GM21737 (cell line): ENCODE measurements at regions not wholly inside any gene's neighbourhood (a gene's known extent, or its start where the extent isn't known, plus 50 kb on each side); places are given as distances from the start of the nearest gene placed in this dataset.

Experiments
- ATAC-seq: cut with Tn5 transposase; IDR thresholded peaks from one replicate; pipeline ENCODE4 v1.9.1; 2021; ENCODE audit warnings: mild to moderate bottlenecking, moderate library complexity; ENCODE audit not compliant: unreplicated experiment

- ATAC-seq, result no peak
These were observed 771.3 kb downstream of the FAT4 start for GRCh38 chr4:126086041-126086440.

DNA sequence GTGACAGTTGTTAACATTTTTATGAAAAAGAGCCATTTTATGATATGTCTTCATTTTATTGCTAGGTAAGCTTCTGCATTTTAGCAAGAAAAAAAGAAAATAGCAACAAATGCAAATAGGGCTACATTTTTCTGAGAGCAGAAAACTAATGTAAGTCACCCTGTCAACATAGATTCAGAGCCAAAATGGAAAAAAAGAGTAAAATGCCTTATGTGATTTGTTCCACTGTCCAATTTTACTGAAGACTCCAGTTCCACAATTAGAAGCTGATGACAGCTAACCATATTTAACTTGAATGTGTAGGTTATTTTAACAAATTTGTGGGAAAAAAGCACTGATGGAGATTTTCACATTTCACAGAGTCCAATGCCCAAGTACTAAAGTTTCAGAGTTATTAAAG, 772.3 kb downstream of the FAT4 start:
- ATAC-seq, result no peak

DNA sequence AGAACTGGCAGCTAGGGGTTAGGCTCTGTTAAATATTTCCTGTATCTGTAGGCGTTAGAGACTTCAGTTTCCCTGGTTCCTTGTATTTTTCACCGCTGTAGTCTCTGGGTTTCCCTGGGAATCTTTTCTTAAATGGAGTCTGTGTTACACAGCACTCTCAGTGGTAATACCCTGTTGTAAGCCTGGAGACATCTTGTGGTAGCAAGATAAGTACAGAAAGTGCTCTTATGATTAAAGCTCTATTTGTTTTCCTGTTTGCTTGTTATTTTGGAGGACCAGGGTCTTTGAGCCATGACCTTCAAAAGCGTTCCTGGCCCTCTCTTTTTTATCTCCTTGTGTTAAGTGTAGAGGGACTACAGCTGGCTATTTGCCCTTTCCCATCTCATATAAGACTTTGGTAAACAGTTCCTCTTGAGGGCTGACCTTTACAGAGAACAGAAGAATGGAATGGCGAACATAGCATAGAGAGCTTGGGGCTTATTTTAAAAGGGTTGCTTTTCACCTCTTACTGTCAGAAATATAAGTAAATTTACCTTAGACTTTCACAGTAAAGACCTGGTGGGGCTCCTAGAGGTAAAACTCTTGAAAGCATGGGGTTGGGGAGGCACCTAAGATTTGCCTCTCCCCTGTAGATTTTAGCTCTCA, 782.5 kb downstream of the FAT4 start:
- no peak for ATAC-seq

DNA sequence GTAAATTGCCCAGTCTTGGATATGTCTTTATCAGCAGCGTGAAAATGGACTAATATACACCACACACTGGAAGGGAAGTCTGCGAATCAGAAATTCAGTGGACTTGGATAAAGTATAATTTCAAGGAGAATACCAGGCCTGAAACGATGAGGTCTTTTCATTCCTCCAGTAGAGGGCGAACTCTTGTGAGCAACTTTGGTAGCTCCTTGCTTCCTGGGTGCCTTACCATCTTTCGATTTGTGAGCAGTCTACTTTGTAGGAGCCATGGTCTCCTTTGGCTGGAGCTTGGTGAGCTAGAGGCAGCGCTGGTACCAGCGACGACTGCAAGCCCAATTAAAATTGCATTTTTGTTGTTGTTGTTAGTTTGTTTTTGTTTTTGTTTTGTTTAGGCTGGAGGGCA, 791.9 kb downstream of the FAT4 start:
- no peak for ATAC-seq

DNA sequence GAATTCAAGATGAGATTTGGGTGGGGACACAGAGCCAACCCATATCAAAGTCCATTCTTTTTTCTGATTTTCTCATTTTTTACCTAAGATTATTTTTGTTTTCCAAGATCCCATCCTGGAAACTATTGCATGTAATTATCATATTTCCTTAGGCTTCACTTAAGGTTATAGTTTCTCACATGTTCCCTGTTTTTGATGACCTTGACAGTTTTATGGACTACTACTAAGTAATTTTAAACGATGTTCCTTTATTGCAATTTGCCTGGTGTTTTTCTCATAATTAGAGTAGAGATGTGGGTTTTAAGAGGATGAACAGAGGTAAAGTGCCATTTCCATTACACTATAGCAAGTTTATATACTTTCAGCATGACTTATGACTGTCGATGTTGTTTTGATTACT, 795.1 kb downstream of the FAT4 start:
- no peak for ATAC-seq

- no peak for ATAC-seq
These were observed 798.3 kb downstream of the FAT4 start for GRCh38 chr4:126113058-126113457.

GRCh38 chr4:126123611-126124325, 809.0 kb downstream of the FAT4 start:
- ATAC-seq, result no peak

DNA sequence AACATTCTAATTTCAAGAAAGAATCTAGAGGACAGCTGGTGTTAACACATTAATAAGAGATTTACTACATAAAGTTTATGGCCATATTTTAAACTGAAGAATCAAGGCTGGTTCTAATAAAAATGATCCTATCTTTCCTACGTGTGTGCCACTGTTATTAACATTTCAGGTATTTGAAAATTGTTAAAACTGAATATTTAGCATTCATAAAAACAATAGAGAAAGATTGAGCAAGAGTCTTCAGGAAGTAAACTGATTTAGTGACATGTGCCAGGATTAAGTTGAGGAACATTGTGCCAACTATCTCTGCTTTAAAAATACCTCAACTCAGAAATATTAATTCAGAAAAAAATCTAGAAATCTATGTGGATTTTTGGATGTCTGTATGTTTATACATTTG, 810.1 kb downstream of the FAT4 start:
- ATAC-seq, result no peak

DNA sequence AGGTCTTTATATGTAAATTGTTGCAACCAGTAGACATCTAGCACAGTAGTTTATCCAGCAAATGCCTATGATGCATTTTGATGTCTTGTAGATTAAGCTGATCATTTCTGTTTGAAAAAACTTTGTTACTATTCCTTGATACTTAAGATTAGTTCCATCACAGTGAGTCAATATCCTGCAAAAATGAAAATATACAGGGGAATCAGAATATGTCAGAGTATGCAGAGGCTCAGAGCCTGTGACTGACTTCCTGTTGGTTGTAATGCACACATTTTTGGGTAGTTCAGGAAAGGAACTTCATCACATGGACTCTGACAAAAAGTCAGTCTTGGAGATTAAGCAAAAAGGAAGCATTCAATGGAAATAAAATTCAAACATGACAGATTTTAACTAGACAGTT, 815.5 kb downstream of the FAT4 start:
- no peak for ATAC-seq

DNA sequence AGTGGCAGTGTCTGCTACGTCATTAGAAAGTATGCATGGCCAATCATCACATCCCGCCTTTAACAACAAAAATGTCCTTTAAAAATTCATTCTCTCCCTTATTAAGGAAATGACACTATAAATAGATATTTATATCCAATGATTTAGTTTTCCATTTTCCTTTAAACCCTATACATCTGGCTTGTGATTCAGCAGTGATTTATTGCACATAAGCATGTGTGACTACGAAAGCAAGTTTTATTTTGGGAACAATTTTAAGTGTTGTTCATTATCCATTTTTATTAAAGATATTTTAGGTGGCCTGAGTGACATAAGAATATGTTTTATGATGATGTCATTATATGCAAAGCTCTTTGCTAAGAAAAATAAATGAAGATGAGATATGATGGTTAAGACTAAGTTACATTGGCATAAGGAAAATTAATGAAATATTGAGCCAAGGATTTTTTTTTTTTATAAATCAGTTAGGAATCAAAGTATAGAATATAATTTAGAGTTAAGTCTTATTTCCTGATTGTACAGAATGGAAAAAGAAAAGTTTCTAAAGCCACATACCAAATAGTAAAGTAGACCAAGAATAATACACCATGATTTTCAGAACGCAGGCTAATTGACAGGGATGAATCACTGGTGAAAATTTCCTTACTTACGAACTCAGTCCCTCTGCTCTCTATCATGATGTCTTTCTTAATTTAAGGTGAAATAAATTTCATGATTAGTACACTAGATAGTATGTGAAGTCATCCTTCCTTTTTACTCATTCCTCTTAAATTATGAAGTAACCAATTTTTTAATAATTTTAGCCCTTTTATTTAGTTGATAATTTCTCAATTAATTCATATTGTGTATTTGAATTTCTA, 822.4 kb downstream of the FAT4 start:
- no peak for ATAC-seq

DNA sequence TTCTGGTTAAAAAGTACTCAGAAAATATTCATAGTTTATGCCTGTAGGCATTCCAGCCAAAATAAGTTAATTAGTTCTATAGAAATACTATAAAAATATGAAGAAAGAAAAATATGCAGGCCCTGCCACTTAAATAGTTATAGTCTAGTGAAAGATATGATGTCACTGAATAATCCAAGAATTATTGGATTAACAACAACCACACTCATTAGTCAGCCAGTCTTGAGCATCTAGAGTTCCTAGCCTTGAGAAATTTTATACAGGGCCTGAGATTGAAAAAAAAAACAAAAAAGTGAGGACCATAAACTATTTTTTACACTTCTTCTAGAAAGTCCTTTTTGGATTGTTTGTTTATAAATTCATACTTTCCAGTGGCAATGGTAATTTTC, 823.0 kb downstream of the FAT4 start:
- no peak for ATAC-seq

DNA sequence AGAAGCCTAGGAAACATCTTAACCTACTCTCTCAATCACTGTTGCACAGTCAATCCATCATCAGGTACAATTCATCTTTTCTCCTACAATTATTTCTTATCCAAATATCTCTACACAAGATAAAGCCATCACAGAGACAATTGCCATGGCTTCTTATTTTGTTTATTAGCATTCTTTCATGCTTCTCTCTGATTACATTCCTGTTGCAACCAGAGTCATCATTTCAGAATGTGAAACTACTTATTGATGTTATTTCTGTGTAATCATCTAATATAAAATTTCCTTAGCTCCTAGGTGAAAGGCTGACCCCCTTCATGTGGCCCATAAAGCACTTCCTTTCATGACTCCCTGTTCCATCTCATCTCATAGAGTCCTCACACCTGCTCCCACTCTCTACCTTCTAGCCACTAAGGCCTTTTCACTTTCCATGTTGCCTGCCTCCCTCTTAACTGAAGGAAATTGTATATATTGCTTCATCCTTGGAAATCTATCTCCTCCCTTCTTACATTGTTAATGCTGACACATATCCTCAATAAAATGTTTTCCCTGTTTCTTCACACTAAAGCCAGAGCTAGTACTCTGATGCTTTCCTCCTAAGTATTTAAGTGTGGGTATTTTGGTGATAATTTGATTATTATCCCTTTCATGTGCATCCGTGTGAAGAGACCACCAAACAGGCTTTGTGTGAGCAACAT, 829.9 kb downstream of the FAT4 start:
- ATAC-seq, result no peak

DNA sequence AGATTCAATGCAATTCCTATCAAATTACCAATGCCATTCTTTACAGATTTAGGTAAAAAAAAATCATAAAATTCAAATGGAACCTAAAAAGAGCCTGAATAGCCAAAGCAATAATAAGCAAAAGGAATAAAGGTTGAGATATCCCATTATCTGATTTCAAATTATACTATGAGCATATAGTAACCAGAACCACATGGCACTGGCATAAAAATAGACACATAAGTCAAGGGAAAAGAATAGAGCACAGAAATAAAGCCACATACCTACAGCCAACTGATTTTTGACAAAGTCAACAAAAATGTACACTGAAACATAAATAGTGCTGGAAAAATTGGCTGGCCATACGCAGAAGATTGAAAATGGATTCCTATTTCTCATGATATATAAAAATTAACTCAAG, 853.7 kb downstream of the FAT4 start:
- no peak for ATAC-seq

GRCh38 chr4:126172126-126172525, 857.4 kb downstream of the FAT4 start:
- no peak for ATAC-seq

DNA sequence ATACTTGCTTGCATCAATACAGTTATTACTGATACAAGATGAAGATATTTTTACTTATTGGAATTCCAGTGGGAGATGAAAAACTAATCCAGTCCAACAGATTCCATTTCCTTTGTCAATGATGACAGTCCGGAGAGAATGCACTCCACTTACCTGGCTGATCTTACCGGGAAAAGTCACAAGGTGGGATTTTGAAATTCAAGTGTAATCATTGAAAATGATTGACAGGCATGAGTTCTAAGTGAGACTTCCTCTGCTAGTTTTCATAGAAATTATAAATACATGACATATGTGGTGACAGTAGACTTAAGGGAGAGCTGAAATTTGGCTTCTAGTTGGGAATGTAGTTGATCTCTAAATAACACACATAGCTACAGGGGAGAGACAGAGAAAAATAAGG, 859.9 kb downstream of the FAT4 start:
- no peak for ATAC-seq

DNA sequence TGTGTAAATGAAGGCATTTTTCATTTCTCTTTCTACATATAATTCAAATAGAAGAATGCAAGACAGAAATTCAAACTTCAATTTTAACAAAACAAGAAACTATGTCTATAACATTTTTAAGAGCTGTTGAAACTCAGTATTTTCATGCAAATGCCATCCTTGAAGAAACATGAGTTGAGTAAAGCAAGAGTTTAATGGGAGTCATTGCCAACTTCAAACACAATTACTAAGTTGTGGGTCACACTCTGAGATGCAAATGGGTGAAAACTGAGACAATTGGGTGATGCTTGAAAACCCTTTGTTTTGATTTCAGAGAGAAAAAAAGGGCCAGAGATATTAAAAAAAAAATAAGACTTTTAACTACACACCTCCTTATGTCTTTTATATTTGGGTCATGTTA, 865.9 kb downstream of the FAT4 start:
- ATAC-seq, result no peak

DNA sequence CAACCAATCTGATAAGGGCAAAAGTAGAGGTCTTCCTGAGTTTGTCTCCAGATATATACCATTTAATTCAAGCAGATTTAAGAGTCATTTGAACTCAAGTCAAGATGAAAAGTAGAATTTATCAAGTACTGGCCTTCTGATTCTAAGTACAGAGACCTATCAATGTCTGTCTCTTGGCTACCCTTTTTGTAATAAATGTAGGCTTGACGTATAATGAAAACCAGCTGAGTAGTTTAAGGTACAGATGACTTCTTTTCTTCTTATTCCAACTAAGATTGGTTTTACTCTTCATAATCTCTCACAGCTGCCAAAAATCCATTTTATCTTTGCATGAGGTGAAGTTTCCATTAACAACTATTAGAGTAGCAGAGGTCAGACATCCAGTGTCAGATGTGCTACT, 867.6 kb downstream of the FAT4 start:
- no peak for ATAC-seq

GRCh38 chr4:126182786-126183185, 868.0 kb downstream of the FAT4 start:
- no peak for ATAC-seq

- ATAC-seq, result no peak
These were observed 868.5 kb downstream of the FAT4 start for GRCh38 chr4:126183206-126183605.

DNA sequence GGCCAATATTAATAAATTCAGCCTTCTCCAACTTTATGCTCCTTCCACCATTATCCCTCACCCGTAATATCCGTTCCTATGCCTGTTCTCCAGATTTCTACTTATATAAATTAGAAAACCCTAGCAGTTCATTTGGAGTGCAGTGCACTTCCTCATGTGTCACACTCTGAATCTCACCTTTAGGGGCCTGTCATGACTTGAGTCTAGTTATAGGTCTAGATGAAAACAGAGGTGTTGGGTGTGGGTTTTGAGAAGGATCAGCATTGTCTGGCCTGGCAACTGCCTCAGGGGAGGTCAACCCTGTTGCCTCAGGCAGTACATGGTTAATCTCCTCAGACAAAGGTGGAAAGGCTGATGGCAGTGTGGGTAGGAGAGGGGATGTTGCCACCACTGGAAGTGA, 876.8 kb downstream of the FAT4 start:
- ATAC-seq, result no peak

DNA sequence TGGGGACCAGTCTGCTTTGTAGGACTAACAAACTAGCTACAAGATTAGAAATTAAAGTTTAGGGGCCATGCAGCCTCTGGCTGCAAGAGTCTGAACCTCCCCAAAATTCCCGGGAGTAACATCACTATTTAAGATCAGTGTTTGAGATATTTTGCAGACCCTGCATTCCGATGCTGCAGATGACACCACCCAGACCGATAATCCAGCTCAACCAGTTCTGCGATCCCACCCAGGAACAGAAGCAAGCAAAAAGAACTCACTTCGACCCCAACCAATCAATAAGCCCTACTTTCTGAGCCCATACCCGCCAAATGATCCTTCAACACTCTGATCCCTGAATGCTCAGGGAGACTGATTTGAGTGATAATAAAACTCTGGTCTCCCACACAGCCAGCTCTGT, 877.8 kb downstream of the FAT4 start:
- ATAC-seq, result no peak
